IgD-negative memory B cell (primary cell): ENCODE measurements at regions not wholly inside any gene's neighbourhood (a gene's known extent, or its start where the extent isn't known, plus 50 kb on each side); places are given as distances from the start of the nearest gene placed in this dataset.

Source experiments
- H3K27ac Mint-ChIP-seq, 3 donors: one replicate each; pipeline ENCODE4 v1.8.0; 2020 to 2022; ENCODE audit warnings: mild to moderate bottlenecking in 3 of 3, mixed read lengths in 3 of 3, moderate library complexity in 1 of 3
- H3K27me3 Mint-ChIP-seq: one replicate; pipeline ENCODE4 v1.8.0; 2021; ENCODE audit warnings: mixed read lengths
- H3K36me3 Mint-ChIP-seq: one replicate; pipeline ENCODE4 v1.8.0; 2020; ENCODE audit warnings: mild to moderate bottlenecking, mixed read lengths
- H3K4me1 Mint-ChIP-seq, 3 donors: one replicate each; pipeline ENCODE4 v1.8.0; 2020 to 2022; ENCODE audit warnings: mixed read lengths in 3 of 3, mild to moderate bottlenecking in 1 of 3
- H3K4me3 Mint-ChIP-seq, 4 donors: one replicate each; pipeline ENCODE4 v1.8.0; 2020 to 2022; ENCODE audit warnings: mild to moderate bottlenecking in 4 of 4, mixed read lengths in 4 of 4, moderate library complexity in 3 of 4
- H3K9me3 Mint-ChIP-seq, 3 donors: one replicate each; pipeline ENCODE4 v1.8.0; 2020 to 2021; ENCODE audit warnings: mixed read lengths in 3 of 3, mild to moderate bottlenecking in 1 of 3

GRCh38 chr12:115489253-115489652 is 788.2 kb downstream of the MED13L start:
- H3K36me3 Mint-ChIP-seq = no peaks in the 10 kb centered on the region
- no peaks in the 10 kb centered on the region for H3K27me3 Mint-ChIP-seq
- no peak overlapping the region for H3K27ac Mint-ChIP-seq
- no peaks in the 10 kb centered on the region for H3K4me1 Mint-ChIP-seq
- no peak overlapping the region for H3K4me3 Mint-ChIP-seq
- peaks cover 5 to 9% (median 8%) of the 10 kb centered on the region in 3 donors for H3K9me3 Mint-ChIP-seq

GRCh38 chr12:115485967-115486366 is 791.5 kb downstream of the MED13L start:
- Mint-ChIP-seq H3K36me3 (no peaks in the 10 kb centered on the region), H3K9me3 (peaks cover 7 to 9% (median 7%) of the 10 kb centered on the region in 3 donors), H3K4me3 (no peak overlapping the region), H3K27me3 (no peaks in the 10 kb centered on the region), H3K27ac (no peak overlapping the region), H3K4me1 (no peaks in the 10 kb centered on the region)

GRCh38 chr12:115485503-115485902 is 792.0 kb downstream of the MED13L start:
- H3K27ac Mint-ChIP-seq = peak overlapping the region in 1 of 3 donors; percentile 7
- no peaks in the 10 kb centered on the region for H3K27me3 Mint-ChIP-seq
- no peaks in the 10 kb centered on the region for H3K4me1 Mint-ChIP-seq
- peaks cover 7 to 9% (median 7%) of the 10 kb centered on the region in 3 donors for H3K9me3 Mint-ChIP-seq
- H3K4me3 Mint-ChIP-seq = no peak overlapping the region
- no peaks in the 10 kb centered on the region for H3K36me3 Mint-ChIP-seq

- no peaks in the 10 kb centered on the region for H3K27me3 Mint-ChIP-seq
- H3K9me3 Mint-ChIP-seq = peaks cover 6 to 9% (median 7%) of the 10 kb centered on the region in 3 donors
- no peak overlapping the region for H3K4me3 Mint-ChIP-seq
- no peaks in the 10 kb centered on the region for H3K4me1 Mint-ChIP-seq
- no peak overlapping the region for H3K27ac Mint-ChIP-seq
- H3K36me3 Mint-ChIP-seq = no peaks in the 10 kb centered on the region
Observed at GRCh38 chr12:115482943-115483342, 794.5 kb downstream of the MED13L start.

- no peaks in the 10 kb centered on the region for H3K27me3 Mint-ChIP-seq
- no peak overlapping the region for H3K27ac Mint-ChIP-seq
- no peaks in the 10 kb centered on the region for H3K4me1 Mint-ChIP-seq
- no peaks in the 10 kb centered on the region for H3K36me3 Mint-ChIP-seq
- peaks cover 6 to 9% (median 7%) of the 10 kb centered on the region in 3 donors for H3K9me3 Mint-ChIP-seq
- no peak overlapping the region for H3K4me3 Mint-ChIP-seq
Observed at GRCh38 chr12:115481141-115481540, 796.4 kb downstream of the MED13L start.

GRCh38 chr12:115478505-115478904 is 794.5 kb upstream of the TBX3 start:
- no peaks in the 10 kb centered on the region for H3K4me1 Mint-ChIP-seq
- H3K36me3 Mint-ChIP-seq = no peaks in the 10 kb centered on the region
- no peak overlapping the region for H3K4me3 Mint-ChIP-seq

GRCh38 chr12:115474539-115475353 is 790.8 kb upstream of the TBX3 start:
- H3K36me3 Mint-ChIP-seq = no peaks in the 10 kb centered on the region
- no peak overlapping the region for H3K27ac Mint-ChIP-seq
- no peak overlapping the region for H3K4me3 Mint-ChIP-seq
- H3K9me3 Mint-ChIP-seq = peaks cover 0 to 2% (median 2%) of the 10 kb centered on the region in 3 donors
- peaks cover 2% of the 10 kb centered on the region for H3K27me3 Mint-ChIP-seq
- H3K4me1 Mint-ChIP-seq = no peaks in the 10 kb centered on the region

More at GRCh38 chr12:115478505-115478904, 794.5 kb upstream of the TBX3 start:
- Mint-ChIP-seq H3K9me3 (peaks cover 0 to 2% (median 2%) of the 10 kb centered on the region in 3 donors), H3K27ac (no peak overlapping the region), H3K27me3 (peaks cover 2% of the 10 kb centered on the region)

GRCh38 chr12:115473257-115473956 is 789.4 kb upstream of the TBX3 start:
- H3K4me1 Mint-ChIP-seq = no peaks in the 10 kb centered on the region
- H3K9me3 Mint-ChIP-seq = peaks cover 0 to 2% (median 2%) of the 10 kb centered on the region in 3 donors
- H3K27ac Mint-ChIP-seq = no peak overlapping the region
- H3K4me3 Mint-ChIP-seq = no peak overlapping the region
- H3K27me3 Mint-ChIP-seq = peaks cover 2% of the 10 kb centered on the region
- H3K36me3 Mint-ChIP-seq = no peaks in the 10 kb centered on the region

DNA sequence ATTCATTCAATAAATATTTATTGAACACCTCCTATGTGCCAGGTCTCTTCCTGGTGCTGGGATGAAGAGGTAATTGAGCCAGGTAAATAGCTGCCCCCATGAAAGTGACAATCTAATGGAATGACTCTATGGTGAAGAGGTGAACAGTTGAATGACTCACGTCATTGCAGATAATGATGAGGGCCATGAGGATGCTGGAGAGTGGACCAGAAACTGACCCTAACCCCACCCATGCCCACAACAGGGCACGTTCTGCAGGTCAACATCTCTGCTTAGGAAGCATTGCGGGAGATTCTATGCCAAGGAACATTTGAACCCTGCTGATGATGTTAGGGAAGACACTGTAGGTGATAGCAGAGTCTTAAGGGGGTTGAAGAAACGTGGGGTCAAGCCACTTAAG is 788.9 kb upstream of the TBX3 start:
- Mint-ChIP-seq H3K4me1 (no peaks in the 10 kb centered on the region), H3K9me3 (peaks cover 0 to 2% (median 2%) of the 10 kb centered on the region in 3 donors), H3K27ac (no peak overlapping the region), H3K27me3 (peaks cover 2% of the 10 kb centered on the region), H3K36me3 (no peaks in the 10 kb centered on the region), H3K4me3 (peak overlapping the region in 1 of 4 donors; percentile 21)

- no peaks in the 10 kb centered on the region for H3K36me3 Mint-ChIP-seq
- no peak overlapping the region for H3K4me3 Mint-ChIP-seq
- no peaks in the 10 kb centered on the region for H3K4me1 Mint-ChIP-seq
- no peak overlapping the region for H3K27ac Mint-ChIP-seq
- H3K27me3 Mint-ChIP-seq = peaks cover 2% of the 10 kb centered on the region
- H3K9me3 Mint-ChIP-seq = no peaks in the 10 kb centered on the region
Observed at GRCh38 chr12:115470977-115471376, 787.0 kb upstream of the TBX3 start.

- Mint-ChIP-seq H3K9me3 (no peaks in the 10 kb centered on the region), H3K4me1 (no peaks in the 10 kb centered on the region), H3K27me3 (peaks cover 2% of the 10 kb centered on the region), H3K27ac (no peak overlapping the region), H3K36me3 (no peaks in the 10 kb centered on the region), H3K4me3 (no peak overlapping the region)
Observed at GRCh38 chr12:115470526-115470925, 786.6 kb upstream of the TBX3 start.

- Mint-ChIP-seq H3K36me3 (no peaks in the 10 kb centered on the region), H3K4me1 (no peaks in the 10 kb centered on the region), H3K27me3 (peaks cover 2% of the 10 kb centered on the region)
Observed at GRCh38 chr12:115468087-115468510, 784.1 kb upstream of the TBX3 start.

DNA sequence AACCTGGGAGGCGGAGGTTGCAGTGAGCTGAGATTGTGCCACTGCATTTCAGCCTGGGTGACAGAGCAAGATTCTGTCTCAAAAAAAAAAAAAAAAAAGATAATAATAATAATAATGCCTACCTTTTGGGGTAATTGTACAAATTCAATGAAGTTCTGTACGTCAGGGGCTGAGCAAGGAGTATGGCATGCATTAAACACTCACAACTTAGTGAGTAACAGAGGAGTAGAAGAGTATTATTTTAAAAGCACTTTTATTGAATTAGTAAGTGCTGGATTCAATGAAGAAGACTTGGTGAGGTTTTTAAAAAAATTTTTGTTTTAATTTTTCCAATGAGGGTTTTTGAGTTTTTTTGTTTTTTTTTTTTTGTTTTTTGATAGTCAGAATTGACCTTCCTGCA is 783.6 kb upstream of the TBX3 start:
- H3K4me3 Mint-ChIP-seq = no peak overlapping the region
- H3K27me3 Mint-ChIP-seq = peaks cover 2% of the 10 kb centered on the region
- H3K4me1 Mint-ChIP-seq = no peaks in the 10 kb centered on the region
- H3K9me3 Mint-ChIP-seq = no peaks in the 10 kb centered on the region
- no peaks in the 10 kb centered on the region for H3K36me3 Mint-ChIP-seq
- H3K27ac Mint-ChIP-seq = no peak overlapping the region

More at GRCh38 chr12:115468087-115468510, 784.1 kb upstream of the TBX3 start:
- Mint-ChIP-seq H3K27ac (no peak overlapping the region), H3K9me3 (no peaks in the 10 kb centered on the region), H3K4me3 (no peak overlapping the region)

DNA sequence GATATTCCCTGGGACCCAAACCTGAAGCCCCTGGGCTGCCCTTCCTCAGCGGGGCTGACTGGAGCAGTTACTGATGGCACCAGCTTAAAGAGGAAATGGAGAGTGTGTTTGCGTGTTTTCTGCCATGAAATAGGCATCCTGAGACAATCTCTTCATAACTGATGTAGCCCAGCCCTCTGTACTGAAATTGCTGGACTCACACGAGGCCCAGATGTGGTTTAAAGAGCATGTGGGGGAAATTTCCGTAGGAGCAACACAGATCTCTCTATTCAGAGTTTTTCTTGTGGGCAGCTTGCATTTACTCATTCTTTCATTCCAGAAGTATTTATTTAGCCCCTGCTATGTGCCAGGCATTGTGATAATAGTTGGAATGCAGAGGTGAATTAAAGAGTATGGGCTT is 782.1 kb upstream of the TBX3 start:
- Mint-ChIP-seq H3K27ac (no peak overlapping the region), H3K36me3 (no peaks in the 10 kb centered on the region), H3K4me1 (no peaks in the 10 kb centered on the region), H3K4me3 (no peak overlapping the region), H3K9me3 (peaks cover 0 to 4% (median 0%) of the 10 kb centered on the region in 3 donors), H3K27me3 (peaks cover 2% of the 10 kb centered on the region)

GRCh38 chr12:115464661-115465060 is 780.7 kb upstream of the TBX3 start:
- Mint-ChIP-seq H3K9me3 (peaks cover 0 to 5% (median 4%) of the 10 kb centered on the region in 3 donors), H3K27ac (no peak overlapping the region), H3K36me3 (no peaks in the 10 kb centered on the region), H3K27me3 (peaks cover 2% of the 10 kb centered on the region), H3K4me1 (no peaks in the 10 kb centered on the region), H3K4me3 (no peak overlapping the region)
